Brain microvascular endothelial cell (primary cell): ENCODE measurements at regions not wholly inside any gene's neighbourhood (a gene's known extent, or its start where the extent isn't known, plus 50 kb on each side); places are given as distances from the start of the nearest gene placed in this dataset.
"Not testable (repeated sequence)": the region's sequence is repeated elsewhere in the genome, so short reads cannot be mapped to it uniquely, and the experiment has no call there.

ENCODE experiments used
- DNase-seq: peaks from one replicate; pipeline ENCODE4 v3.0.0-alpha.2; 2020
- H3K27ac ChIP-seq: fragments of 250-450 bp; sonication (Bioruptor Pico); 2 replicates; pipeline ENCODE4 v1.5.1; 2020; ENCODE audit warnings: mild to moderate bottlenecking, moderate library complexity
- H3K27me3 ChIP-seq: fragments of 250-450 bp; sonication (Bioruptor Pico); replicated peaks from 2 replicates; pipeline ENCODE4 v1.5.1; 2020; ENCODE audit warnings: mild to moderate bottlenecking
- H3K36me3 ChIP-seq: fragments of 250-450 bp; sonication (Bioruptor Pico); replicated peaks from 2 replicates; pipeline ENCODE4 v1.5.1; 2020; ENCODE audit warnings: mild to moderate bottlenecking
- H3K4me3 ChIP-seq: 2 replicates; pipeline ENCODE4 v1.5.1; 2011; ENCODE audit warnings: low read depth, mild to moderate bottlenecking, control low read depth, low read length, moderate library complexity
- in situ Hi-C: cut with HindIII; loops from 2 replicates; pipeline ENCODE4 v1.10.0; 2017; ENCODE audit warnings: low sequenced_read_pairs, low pct_ligation_motif_present
- TF ChIP-seq, protein P1 (sequence below): IDR thresholded peaks from 2 replicates; pipeline ENCODE4 v1.5.1; 2011; ENCODE audit warnings: low read depth, mild to moderate bottlenecking, moderate library complexity, low read length, control low read depth, inconsistent platforms; ENCODE audit errors: missing control alignments

DNA sequence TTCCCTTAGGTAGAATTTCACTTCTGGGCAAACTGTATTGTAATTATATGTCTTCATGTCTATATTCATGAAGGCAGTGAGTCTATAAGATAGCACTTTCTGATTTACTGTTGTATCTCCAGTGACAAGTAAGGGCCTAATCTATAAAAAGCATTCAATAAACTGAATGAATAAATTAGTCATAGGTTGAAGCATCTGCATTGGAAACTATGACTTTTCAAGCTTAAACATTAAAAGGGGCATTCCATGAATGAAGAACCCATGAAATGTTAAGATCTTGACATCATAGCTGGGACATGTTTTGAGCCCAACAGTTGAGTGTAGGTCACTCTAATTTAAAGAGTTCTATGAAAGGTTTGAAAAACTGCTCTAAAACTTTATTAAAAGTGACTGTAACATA is 159.3 kb upstream of the LCORL start:
- TF ChIP-seq, protein P1, sequence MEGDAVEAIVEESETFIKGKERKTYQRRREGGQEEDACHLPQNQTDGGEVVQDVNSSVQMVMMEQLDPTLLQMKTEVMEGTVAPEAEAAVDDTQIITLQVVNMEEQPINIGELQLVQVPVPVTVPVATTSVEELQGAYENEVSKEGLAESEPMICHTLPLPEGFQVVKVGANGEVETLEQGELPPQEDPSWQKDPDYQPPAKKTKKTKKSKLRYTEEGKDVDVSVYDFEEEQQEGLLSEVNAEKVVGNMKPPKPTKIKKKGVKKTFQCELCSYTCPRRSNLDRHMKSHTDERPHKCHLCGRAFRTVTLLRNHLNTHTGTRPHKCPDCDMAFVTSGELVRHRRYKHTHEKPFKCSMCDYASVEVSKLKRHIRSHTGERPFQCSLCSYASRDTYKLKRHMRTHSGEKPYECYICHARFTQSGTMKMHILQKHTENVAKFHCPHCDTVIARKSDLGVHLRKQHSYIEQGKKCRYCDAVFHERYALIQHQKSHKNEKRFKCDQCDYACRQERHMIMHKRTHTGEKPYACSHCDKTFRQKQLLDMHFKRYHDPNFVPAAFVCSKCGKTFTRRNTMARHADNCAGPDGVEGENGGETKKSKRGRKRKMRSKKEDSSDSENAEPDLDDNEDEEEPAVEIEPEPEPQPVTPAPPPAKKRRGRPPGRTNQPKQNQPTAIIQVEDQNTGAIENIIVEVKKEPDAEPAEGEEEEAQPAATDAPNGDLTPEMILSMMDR: no peak
- no peak for DNase-seq
- Histone ChIP-seq H3K36me3 (no peaks in the 10 kb centered on the region), H3K27me3 (no peaks in the 10 kb centered on the region), H3K4me3 (no peak overlapping the region), H3K27ac (no peak overlapping the region)
- in situ Hi-C loops: no loop called here

DNA sequence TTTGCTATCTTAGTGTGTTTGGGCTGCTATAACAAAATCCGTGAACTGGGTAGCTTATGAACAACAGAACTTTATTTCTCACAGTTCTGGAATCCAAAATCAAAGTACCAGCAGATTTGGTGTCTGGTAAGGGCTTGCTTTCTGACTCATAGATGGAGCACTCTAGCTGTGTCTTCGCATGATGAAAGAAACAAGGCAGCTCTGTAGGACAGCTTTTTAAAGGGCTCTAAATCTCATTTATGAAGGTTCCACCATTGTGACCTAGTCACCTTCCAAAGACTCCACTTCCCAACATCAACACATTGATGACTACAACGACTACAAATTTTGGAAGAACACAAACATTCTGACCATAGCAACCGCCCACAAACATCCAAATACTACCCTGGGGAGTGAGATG is 158.6 kb upstream of the LCORL start:
- TF ChIP-seq, protein P1: no peak
- no peaks in the 10 kb centered on the region for H3K36me3 ChIP-seq
- in situ Hi-C loops: no loop called here

DNA sequence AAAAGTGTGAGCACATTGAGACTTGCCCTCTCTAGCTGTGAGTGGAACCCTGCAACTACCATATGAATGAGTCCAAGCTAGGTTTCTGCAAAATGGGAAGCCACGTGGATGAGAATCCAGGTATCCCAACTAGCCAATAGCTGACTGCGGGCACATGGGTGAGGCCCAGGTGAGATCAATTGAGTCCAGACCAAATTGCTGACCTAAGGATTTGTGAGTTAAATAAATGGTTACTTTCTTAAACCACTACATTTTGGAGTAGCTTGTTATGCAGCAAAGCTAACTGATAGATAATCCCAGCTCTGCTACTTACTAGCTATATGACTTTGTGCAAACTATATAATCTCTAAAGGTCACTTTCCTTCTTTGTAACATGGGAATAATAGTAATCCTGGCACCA is 150.3 kb upstream of the LCORL start:
- no peak overlapping the region for H3K4me3 ChIP-seq
- no peak for DNase-seq
- TF ChIP-seq, protein P1: no peak
- H3K36me3 ChIP-seq: no peaks in the 10 kb centered on the region
- in situ Hi-C loops: no loop called here
- H3K27ac ChIP-seq: no peak overlapping the region
- H3K27me3 ChIP-seq: no peaks in the 10 kb centered on the region

More for the DNA sequence above, 158.6 kb upstream of the LCORL start:
- DNase-seq: no peak
- no peak overlapping the region for H3K4me3 ChIP-seq
- H3K27me3 ChIP-seq: no peaks in the 10 kb centered on the region
- H3K27ac ChIP-seq: no peak overlapping the region

DNA sequence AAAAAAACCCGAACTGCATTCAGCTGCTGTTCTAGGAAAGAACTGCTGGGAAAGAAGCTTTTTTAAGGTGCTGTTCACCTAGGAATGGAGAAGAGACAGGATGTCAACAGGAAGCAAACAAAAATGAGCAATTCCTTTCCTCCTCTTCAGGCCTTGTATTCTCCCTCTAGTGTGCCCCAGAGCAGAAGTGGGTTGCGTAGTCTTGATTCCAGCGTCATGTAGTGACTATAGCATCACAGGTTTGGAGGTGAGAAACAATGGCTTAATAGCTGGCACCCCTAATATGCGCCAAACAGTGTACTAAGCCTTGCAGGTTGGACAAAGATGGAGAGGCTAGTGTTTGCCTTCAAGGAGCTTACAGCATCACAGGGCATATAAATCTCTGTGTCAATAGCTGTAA is 146.3 kb upstream of the LCORL start:
- DNase-seq: no peak
- no peaks in the 10 kb centered on the region for H3K27me3 ChIP-seq
- TF ChIP-seq, protein P1: no peak
- in situ Hi-C loops: no loop called here
- H3K36me3 ChIP-seq: no peaks in the 10 kb centered on the region
- H3K4me3 ChIP-seq: no peak overlapping the region
- no peak overlapping the region for H3K27ac ChIP-seq

DNA sequence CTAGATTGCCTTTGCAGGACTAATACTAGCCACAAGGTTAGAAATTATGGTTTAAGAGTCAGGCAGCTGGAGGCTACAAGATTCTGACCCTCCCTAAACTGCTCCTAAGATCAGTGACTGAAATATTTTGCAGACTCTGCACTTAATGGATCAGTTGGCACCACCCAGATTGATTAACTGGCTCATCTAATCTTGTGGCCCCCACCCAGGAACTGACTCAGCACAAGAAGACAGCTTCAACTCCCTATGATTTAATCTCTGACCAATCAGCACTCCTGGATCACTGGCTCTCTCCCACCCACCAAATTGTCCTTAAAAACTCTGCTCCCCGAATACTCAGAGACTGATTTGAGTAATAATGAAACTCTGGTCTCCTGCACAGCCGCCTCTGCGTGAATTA is 145.4 kb upstream of the LCORL start:
- no peak overlapping the region for H3K4me3 ChIP-seq
- in situ Hi-C loops: no loop called here
- no peak overlapping the region for H3K27ac ChIP-seq
- no peak for DNase-seq
- no peaks in the 10 kb centered on the region for H3K36me3 ChIP-seq
- TF ChIP-seq, protein P1: no peak
- no peaks in the 10 kb centered on the region for H3K27me3 ChIP-seq

DNA sequence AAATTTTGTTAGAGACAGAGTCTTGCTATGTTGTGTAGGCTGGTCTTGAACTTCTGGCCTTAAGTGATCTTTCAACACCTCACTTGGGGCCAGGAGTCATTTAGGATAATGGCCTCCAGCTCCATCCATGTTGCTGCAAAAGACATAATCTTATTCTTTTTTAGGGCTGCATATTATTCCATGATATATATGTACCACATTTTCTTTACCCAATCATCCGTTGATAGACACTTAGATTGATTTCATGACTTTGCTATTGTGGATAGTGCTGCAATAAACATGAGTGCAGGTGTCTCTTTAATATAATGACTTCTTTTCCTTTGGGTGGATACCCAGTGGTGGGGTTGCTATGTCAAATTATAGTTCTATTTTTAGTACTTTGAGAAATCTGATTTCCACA is 140.9 kb upstream of the LCORL start:
- no peak for DNase-seq
- Histone ChIP-seq H3K27ac (no peak overlapping the region), H3K4me3 (no peak overlapping the region), H3K36me3 (no peaks in the 10 kb centered on the region), H3K27me3 (no peaks in the 10 kb centered on the region)
- in situ Hi-C loops: no loop called here
- TF ChIP-seq, protein P1: no peak

DNA sequence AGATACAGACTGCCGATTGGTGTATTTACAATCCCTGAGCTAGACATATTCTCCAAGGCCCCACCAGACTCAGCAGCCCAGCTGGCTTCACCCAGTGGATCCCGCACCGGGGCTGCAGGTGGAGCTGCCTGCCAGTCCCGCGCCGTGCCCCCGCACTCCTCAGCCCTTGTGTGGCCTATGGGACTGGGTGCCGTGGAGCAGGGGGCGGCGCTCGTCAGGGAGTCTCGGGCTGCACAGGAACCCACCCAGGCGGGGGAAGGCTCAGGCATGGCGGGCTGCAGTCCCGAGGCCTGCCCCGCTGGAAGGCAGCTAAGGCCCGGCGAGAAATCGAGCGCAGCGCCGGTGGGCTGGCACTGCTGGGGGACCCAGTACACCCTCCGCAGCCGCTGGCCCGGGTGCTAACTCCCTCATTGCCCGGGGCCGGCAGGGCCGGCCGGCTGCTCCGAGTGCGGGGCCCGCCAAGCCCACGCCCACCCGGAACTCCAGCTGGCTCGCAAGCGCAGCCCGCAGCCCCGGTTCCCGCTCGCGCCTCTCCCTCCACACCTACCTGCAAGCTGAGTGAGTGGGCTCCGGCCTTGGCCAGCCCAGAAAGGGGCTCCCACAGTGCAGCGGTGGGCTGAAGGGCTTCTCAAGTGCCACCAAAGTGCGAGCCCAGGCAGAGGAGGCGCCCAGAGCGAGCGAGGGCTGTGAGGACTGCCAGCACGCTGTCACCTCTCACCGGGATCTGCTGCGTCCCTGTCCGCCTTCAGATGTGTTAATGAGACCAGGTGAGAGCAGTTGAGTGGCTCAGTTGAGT is 137.8 kb upstream of the LCORL start:
- H3K4me3 ChIP-seq, DNase-seq, in situ Hi-C loops, H3K36me3 ChIP-seq, H3K27ac ChIP-seq, H3K27me3 ChIP-seq: not testable (repeated sequence)
